Glomerular visceral epithelial cell (primary cell): ENCODE measurements at regions not wholly inside any gene's neighbourhood (a gene's known extent, or its start where the extent isn't known, plus 50 kb on each side); places are given as distances from the start of the nearest gene placed in this dataset.
A peak's percentile ranks its signal among the peaks of the same experiment; 100 is the strongest.
"Not testable (repeated sequence)": the region's sequence is repeated elsewhere in the genome, so short reads cannot be mapped to it uniquely, and the experiment has no call there.

ENCODE experiments used
- DNase-seq: peaks from one replicate; pipeline ENCODE4 v3.0.0-alpha.2; 2016; ENCODE audit errors: extremely low spot score

DNA sequence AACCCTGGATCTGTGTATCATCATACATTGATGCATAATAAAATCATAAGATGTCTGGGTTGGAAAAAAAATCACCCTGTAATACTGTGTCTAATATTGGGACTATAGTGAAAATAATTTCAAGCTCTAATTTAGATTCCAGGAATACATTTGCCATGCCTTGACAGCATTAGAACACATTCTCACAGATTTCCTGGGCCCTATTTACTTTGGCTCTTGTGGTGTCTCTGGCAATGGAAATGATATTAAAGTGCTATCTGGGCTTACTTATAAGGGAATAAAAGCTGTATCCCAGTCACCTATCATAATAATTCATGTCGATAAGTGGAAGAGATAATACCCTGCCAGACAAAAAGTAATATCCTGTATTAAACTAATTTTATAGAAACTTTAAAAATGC is 472.0 kb downstream of the ZPLD1 start:
- DNase-seq = no peak

DNA sequence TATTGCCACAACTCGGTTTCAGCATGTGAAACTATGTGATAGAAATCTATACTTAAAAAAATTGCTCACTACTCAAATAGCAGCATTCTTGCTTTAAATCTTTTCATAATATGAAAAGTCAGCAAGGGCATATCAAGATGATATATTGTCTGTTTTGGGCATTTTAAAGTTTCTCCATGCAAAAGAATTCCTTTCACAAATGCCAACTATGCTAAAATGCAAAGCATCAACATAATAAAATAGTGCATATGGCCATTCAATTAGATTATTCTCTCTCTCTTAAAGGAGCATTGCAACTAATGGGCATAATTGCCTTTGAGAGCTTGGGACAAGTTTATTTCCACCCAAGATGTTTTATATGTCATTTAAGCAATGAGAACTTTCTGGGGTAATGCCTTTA is 475.1 kb downstream of the ZPLD1 start:
- no peak for DNase-seq

DNA sequence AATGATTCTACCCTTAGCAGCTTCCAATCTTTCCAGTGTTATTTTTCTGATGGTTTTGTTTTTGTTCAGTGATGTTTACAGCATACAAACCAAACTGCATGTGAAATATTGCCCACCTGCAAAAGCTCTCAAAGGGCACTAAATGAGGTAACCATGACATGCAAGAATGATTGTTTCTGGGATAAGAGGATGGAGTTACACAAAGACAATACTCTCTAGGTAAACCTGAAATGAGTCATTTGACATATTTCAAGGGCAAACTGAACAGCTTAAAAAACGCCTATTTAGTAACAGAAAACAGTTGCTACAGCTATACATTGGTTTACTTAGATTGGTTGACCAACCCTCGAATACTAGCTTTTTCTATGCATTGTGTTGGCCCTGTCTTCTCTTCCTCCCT is 481.7 kb downstream of the ZPLD1 start:
- no peak for DNase-seq

DNA sequence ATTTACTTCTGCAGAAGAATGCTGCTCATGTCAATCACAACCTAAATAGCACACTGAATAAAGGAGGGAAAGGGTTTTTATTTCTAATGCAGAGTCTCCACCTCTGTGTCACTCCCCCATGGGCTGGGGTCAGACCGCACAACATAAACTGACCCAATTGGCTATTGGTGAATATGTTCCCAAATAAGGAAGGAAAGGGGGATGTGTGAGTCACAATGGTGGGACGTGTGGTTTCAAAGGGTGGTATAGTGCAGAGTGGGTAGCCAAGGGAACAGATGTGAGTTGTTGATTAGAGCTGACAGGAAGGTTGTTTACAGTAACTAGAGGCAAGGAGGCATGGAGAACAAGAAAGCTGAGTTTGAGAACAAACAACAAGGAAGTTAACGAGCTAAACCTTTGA is 491.8 kb downstream of the ZPLD1 start:
- DNase-seq = no peak

DNA sequence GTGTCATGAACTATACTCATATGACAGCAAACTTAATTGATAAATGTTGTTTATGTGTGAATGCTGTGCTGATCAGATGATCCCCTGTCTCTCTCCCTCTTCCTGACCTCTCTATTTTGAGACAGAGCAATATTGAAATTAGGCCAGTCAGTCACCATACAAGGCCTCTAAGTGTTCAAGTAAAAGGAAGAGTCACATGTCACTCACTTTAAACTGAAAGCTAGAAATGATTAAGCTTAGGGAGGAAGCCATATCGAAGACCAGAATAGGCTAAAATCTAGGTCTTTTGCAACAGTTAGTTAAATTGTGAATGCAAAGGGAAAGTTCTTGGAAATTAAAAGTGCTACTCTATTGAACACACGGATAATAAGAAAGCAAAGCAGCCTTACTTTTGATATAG is 498.6 kb downstream of the ZPLD1 start:
- no peak for DNase-seq

DNA sequence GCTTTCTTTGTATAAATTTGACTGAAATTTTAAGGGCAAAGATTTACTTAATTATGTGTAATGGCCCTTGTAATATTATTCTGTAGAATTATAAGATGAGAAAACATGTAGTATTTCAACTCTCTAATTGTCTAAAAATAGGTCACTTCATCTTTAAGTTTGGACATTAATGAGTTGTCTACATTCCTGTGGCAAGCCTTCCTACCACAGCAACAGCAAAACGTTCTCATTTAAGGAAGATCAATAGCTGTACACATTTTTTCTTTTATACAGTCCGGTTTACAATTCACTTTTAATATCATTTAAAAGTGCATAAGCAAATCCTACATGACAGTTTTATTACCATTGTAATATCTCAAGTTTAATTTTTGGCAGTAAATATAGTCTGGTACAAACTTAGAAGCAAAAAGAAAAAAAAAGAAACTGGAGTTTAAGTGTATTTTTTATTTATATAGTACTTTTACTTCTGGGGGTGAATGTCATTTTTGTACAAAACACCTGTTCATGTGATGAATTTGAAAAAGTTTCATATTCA is 501.8 kb downstream of the ZPLD1 start:
- DNase-seq = no peak

DNA sequence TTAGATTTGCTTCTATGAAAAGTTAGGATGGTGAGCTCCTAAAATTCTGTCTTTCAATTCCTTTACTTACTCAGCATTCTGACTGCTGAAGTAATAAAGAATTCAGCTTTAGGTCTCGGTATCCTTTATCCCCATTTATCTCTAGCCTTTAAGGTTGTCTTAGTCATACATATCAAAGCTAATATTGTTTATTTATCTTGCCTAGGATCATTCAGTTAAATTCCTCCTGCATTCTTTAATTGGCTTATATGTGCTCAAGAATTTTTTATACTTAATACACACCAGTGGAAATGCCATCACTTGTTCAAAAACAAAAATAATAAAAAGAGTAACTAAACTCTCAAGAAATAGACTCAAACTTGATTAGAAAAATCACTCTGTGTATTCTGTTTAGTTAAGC is 507.0 kb downstream of the ZPLD1 start:
- no peak for DNase-seq

DNA sequence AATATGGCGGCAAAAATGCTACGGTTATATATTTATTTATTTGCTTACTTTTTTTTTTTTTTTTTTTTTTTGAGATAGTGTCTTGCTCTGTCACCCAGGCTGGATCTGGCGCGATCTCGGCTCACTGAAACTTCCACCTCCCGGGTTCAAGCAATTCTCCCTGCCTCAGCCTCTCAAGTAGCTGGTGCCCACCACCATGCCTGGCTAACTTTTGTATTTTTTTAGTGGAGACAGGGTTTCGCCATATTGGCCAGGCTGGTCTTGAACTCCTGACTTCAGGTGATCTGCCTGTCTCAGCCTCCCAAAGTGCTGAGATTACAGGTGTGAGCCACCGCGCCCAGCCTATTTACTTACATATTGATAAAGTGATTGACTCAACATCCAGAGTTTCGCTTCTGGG is 511.6 kb downstream of the ZPLD1 start:
- DNase-seq = not testable (repeated sequence)

DNA sequence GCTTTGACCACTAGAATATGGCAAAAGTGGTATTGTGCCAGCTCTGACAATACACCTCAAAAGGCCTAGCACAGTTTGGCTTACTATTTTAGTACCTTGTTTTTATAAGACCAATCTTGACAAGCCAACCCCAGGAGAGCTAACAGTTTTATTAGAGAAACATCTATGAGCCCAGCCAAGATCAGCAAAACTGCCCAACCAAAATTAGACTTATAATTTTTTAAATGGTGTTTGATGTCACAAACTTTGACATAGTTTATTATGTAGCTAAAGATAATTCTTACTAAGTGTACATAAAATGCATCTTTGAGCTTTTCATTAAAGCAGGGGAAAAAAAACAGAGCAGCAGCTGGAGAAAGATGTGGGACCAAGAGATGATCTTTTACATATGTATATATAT is 537.5 kb downstream of the ZPLD1 start:
- no peak for DNase-seq

DNA sequence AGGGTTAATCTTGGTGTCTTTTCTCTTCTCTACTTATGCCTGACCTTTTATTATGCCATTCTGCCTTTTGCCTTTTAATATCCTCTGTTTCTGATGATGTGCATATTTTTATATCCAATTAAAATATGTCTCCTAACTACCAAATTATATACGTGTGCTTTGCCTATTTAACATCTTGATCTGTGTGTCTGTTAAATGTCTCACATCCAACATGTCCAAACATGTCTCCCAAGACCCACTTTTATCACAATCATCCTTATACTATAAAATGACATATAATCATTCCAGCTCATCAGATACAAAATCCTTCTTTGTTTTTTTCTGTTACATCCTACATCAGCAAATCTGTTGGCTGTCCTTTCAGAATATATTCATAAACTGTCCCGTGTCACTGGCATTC is 539.5 kb downstream of the ZPLD1 start:
- no peak for DNase-seq

DNA sequence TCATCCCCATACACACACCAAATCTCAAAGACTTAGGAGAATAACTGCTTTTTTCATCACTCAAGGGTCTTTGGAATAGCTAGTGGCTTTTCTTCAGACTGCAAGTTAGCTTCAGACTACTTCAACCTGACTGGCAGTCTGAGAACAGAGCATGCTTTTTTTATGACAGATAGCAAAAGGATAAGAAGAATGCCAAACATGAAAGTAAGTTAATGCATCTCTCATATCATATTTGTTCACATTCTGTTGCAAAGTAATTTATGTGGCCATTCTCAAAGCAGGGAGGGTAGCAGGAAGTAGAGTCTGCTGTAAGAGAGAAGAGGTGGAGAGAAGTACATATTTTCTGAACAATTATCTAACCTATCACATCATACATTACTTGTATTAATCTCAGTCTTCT is 544.4 kb downstream of the ZPLD1 start:
- no peak for DNase-seq

DNA sequence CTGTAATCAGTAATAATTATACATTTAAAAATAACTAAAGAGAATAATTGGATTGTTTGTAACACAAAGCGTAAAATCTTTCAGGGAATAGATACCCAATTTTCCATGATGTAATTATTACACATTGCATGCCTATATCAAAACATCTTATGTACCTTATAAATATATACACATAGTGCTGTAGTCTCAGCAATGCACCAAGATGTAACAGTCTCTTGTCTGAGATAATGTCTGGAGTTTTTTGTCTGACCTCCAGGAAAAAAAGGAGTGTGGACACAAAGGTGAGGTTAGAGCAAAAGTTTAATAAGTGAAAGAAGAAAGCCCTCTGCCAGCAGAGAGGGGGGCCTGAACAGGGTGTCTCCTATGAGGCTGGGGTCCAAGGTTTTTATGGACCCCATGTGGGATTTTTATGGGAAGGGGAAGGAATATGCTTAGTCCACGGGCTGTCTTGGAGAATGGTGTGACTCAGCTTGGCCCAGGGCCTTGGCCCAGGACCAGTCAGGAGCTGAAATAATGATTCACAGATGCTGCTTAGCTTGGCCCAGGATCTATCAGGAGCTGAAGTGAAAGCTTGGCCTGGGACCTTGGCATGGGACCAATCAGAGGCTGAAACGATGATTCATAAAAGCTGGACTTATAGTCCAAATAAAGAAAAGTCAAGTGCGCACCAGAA is 545.0 kb downstream of the ZPLD1 start:
- DNase-seq = peak; percentile 95

DNA sequence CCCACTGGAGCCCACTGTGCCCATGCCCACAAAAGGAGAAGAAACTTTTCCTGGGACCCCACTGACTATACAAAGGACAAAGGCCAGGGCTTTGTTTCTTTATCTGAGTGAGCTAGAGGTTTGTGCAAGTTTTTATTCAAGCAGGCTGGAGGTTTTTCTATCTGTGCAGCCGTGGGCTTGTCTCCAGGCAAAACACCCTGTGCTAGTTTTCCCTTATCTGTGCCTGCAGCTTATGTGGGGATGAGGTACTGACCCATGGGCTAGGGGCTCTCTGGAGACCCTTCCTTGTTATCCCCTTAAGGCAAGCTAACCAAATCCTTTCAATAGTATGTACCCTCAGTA is 545.5 kb downstream of the ZPLD1 start:
- no peak for DNase-seq

DNA sequence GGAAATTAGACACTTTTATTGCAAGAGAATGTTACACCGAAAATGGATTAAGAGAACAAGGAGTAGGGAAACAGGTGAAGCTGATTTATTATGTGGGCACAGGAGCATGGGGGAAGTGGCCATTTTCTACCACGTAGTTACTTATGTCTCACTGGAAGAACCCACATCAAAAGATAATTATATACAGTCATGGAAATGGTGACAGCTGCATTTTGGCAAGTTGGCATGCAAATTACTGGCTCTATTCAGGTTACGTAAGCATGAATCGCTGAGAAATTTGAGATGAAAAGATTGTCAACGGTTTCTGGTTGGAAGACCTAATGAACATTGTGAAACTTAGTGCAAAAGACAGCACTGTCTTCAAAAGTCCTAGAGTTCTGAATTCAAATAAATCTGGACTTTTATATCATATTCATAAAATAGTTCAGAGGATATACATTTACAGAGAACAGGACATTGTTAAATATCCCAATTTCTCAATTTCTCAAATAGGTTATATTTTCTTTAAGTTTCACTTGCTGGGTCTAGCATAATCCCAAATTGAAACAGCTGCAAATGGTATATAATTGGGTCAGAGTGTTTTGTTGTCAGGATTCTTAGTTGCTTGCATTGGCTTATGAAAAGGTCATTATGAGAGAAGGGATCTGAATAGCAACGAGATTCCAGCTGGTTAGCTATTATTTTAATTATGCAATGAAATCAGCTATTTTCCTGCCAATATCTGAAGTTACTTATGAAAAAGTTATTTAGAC is 567.8 kb downstream of the ZPLD1 start:
- peak; percentile 6 for DNase-seq

DNA sequence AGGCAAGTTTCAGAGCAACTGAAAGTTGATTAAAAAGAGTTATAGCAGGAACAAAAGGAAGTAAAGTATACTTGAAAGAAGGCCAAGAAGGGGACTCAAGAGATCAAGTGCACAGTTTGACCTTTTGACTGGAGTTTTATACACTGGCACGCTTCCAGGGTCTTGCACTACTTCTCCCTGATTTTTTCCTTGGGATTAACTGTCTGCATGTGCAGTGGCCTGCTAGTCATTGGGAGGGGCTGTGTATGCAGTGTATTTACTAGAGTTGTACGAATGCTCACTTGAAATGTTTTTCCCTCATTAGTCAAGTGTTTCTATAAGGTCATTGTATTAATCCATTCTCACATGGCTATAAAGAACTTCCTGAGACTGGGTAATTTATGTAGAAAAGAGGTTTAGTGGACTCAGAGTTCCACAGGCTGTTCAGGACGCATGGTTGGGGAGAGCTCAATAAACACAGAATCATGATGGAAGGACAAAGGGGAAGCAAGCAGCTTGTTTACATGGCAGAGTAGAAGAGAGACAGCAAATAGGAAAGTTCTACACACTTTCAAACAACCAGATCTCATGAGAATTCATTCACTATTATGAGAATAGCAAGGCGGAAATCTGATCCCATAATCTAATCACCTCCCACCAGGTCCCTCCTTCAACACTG is 571.8 kb downstream of the ZPLD1 start:
- no peak for DNase-seq

DNA sequence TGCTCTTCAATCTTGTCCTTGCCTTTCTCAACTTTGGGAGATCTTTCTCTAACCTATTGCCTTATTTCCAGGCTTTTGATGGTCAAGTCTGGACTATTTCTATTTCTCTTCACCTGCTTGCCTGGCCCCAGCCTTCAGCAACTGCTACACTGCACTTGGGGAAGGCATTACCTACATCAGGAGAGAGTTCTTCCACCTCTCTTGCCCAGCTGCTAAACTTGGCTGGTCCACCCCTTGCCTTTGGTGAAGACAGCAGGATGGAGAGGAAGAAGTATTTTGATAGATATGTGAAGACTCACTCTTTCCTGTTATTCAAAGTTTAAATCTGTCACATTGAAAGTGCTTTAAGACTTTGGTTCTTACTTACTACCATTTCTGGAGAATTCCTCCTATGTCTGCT is 574.8 kb downstream of the ZPLD1 start:
- DNase-seq = no peak

DNA sequence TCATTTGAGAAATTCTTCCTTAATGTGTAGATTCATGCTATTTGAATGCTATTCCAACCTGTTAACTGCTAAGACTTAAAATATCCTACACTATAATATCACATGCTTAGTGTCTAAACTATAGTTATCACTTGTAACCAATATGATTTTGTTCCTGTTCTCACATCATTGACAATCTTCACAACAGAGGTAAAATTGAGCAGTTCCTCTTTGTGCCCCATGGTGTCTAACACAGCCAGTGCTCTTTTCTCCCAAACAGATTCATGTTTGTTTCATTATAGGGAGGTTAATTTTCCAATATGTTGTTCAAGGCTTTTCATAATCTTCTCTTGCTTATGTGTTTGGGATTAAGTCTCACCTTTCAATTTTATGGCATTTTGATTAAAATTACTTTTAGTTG is 591.1 kb downstream of the ZPLD1 start:
- DNase-seq = no peak

DNA sequence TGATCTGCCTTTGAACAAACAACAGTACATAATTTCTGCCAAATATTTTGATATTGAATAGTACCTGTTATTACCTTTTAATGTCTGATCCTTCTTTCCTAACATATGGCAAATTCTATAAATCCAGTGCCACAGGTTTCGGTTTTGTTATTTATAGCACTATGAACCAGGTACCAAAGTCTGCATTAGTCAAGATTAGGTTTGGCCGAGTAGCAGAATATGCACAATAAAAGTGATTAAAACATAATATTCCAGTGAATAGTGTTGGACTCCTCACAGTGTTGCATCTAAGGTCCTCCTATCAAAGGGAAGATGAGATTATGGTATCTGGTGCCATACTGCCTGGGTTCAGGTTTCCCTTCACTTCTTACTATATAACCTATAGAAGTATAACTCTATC is 599.0 kb downstream of the ZPLD1 start:
- no peak for DNase-seq

DNA sequence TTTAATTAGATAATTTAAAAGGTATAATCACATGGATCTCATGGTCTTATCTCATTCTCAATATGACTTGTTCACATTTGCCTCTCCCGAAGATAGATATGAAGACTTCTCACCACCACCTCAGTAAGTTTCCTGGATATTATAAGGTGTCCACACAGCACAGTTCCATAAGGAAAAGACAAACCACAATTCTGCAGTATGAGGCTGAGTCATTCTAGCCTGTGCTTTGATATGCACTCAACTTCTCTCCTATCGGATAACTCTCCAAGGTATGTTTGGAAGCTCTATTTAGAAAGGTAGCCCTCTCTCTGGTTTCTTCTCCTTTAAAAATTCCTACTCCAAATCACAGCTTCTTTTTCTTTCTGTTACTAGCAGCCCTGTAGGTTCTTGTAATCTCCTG is 612.8 kb downstream of the ZPLD1 start:
- DNase-seq = peak; percentile 46

DNA sequence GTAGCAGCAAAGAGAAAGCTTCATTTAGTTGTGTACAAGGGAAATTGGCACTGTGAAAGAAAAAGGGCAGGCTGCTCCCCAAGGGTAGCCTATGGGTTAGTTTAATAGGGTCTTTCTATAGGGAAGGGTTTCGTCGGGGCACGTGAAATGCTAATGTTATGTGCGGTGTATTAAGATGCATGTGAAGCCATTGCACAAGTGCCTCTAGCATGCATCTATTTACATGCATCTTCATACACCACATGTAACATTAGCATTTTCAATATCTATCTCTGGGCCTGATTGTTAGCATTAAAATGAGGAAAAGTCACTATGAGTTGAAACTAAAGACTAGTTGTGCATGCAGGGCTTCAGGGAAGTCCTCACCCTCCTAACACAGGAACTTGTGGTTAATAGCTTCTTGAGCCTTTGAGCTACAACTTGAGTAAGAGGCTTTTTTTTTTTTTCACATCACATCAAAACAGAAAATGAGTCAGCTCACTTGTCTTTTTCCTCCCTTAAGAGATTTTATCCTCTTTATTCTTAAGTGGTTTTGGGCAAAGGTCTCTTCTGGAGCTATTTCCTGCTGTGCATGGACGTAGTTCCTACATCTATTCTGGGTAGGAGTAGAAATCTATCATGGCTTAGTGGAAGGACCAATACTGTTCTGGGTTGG is 613.4 kb downstream of the ZPLD1 start:
- peak; percentile 48 for DNase-seq

DNA sequence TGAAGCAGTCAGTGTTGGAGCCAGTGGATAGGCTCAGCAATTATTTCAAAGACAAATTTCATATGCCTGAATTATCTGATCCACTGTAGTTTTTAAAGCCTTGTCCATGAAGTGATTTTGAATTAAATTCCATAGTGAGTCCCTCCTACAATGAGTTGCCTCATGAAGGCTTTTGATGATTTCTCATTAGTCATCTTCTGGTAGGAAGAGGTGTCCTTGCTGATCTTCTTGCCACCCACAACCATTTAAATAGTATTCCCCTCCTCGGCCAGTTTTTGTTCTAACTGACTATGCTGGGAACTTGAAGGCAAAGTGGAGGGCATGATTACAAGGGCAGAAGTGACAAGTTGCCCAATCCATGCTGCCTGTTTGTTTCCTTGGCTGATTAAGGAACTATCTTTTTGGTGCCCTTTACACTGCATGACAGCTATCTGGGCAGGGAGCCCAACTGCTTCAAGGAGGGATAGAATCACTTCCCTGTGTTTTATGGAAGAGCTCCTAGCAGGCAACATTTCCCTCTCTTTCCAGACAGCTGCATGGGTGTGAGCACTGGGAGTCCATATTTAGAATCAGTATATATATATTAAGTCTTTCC is 617.5 kb downstream of the ZPLD1 start:
- peak; percentile 36 for DNase-seq

DNA sequence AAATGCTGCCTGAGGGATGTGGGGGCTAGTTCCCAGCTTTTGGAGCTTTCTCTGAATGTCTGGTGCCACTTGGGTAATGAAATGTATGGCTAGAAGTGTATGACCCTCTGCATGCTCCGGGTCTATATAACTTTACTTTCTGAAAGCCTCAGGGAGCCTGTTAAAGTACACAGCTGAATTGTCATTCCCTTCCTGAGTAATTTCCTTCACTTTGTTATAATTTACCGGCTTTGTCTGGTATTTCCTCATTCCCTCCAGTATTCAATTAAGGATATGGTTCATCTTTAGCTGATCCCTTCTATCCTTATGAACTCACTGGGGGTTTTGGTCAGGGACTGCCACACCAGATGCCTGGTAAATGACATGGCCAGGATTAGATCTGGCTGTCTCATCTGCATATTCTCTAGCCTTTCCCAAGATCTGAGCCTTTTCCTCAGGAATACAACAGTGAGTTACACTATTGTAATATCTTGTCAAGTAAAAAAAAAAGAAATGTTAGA is 620.3 kb downstream of the ZPLD1 start:
- DNase-seq = no peak
